ENCODE measurements at regions not wholly inside any gene's neighbourhood (a gene's known extent, or its start where the extent isn't known, plus 50 kb on each side); places are given as distances from the start of the nearest gene placed in this dataset.
"Not testable (repeated sequence)": the region's sequence is repeated elsewhere in the genome, so short reads cannot be mapped to it uniquely, and the experiment has no call there.

DNA sequence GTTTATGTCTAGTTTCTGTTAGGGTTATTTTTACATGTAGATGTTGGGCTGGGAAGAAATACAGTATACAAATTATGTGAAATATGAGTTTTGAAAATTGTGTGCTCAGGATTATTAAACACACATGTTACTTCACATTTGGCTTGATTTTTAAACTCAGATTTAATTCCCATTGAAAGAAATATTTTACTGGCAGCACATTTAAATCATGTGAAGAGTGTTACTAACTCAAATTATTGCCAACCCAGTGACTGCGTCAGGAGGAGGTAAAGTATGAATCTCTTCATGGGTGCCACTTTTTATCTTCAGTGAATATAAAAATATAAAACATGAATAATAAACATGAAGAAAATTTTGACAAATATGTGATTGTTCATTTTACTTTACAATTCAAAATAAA, 457.5 kb upstream of the CCDC179 start:
- H3K4me1 ChIP-seq = no peaks in the 10 kb centered on the region
- no peak overlapping the region for H3K4me3 ChIP-seq
- H3K9me3 Mint-ChIP-seq = peaks cover 20% of the 10 kb centered on the region
- no peak overlapping the region for H3K9ac ChIP-seq
- no peaks in the 10 kb centered on the region for H3F3A ChIP-seq (ENCODE audit: low read depth)
- TF ChIP-seq, protein P1, sequence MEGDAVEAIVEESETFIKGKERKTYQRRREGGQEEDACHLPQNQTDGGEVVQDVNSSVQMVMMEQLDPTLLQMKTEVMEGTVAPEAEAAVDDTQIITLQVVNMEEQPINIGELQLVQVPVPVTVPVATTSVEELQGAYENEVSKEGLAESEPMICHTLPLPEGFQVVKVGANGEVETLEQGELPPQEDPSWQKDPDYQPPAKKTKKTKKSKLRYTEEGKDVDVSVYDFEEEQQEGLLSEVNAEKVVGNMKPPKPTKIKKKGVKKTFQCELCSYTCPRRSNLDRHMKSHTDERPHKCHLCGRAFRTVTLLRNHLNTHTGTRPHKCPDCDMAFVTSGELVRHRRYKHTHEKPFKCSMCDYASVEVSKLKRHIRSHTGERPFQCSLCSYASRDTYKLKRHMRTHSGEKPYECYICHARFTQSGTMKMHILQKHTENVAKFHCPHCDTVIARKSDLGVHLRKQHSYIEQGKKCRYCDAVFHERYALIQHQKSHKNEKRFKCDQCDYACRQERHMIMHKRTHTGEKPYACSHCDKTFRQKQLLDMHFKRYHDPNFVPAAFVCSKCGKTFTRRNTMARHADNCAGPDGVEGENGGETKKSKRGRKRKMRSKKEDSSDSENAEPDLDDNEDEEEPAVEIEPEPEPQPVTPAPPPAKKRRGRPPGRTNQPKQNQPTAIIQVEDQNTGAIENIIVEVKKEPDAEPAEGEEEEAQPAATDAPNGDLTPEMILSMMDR (IDR thresholded peaks at IDR 0.05) = no peak
- TF ChIP-seq EZH2 (IDR thresholded peaks at IDR 0.05) (no peak), EZH2phosphoT487 (IDR thresholded peaks at IDR 0.05) (no peak)
- H3K9me3 ChIP-seq (ENCODE audit: low read depth) = no peaks in the 10 kb centered on the region
- H3K27ac ChIP-seq = no peak overlapping the region
- no peak for DNase-seq (ENCODE audit: low spot score)
- H3K27me3 ChIP-seq = no peaks in the 10 kb centered on the region
- peaks cover 2% of the 10 kb centered on the region for H3K36me3 Mint-ChIP-seq
- H2AFZ ChIP-seq (replicated peaks) = no peak overlapping the region
- peaks cover under 1% of the 10 kb centered on the region for H3K27me3 Mint-ChIP-seq (ENCODE audit: insufficient read depth, low read depth)
- H3K4me1 Mint-ChIP-seq = peaks cover 5% of the 10 kb centered on the region
- H4K20me1 ChIP-seq (ENCODE audit: low read depth) = no peaks in the 10 kb centered on the region
- no peak overlapping the region for H3K4me3 Mint-ChIP-seq
- no peak overlapping the region for H3K27ac Mint-ChIP-seq
- no peak overlapping the region for H3K4me2 ChIP-seq
- H3K36me3 ChIP-seq = no peaks in the 10 kb centered on the region
- H3K79me2 ChIP-seq (ENCODE audit: low read depth) = no peaks in the 10 kb centered on the region

DNA sequence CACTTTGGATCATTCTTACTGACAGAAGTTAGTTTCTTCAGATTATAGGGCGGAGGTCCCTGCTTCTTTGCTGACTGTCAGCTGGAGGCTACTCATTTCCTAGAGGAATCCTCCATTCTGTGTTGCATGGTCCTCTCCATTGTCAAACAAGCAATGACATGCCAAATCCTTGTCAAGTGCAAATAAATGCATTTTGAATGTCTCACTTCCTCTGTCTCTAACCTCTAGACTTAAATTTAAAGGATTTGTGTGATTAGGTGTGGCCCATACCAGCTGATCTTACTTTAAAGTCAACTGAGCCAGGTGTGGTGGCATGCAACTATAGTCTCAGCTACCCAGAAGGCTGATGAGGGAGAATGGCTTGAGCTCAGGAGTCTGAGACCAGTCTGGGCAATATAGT, 458.4 kb upstream of the CCDC179 start:
- Mint-ChIP-seq H3K4me3 (no peak overlapping the region), H3K36me3 (peaks cover 2% of the 10 kb centered on the region), H3K27me3 (ENCODE audit: insufficient read depth, low read depth) (peaks cover 2% of the 10 kb centered on the region), H3K4me1 (no peaks in the 10 kb centered on the region), H3K9me3 (peaks cover 24% of the 10 kb centered on the region), H3K27ac (no peak overlapping the region)
- TF ChIP-seq EZH2 (IDR thresholded peaks at IDR 0.05) (no peak), EZH2phosphoT487 (IDR thresholded peaks at IDR 0.05) (no peak)
- TF ChIP-seq, protein P1 (IDR thresholded peaks at IDR 0.05) = no peak
- Histone ChIP-seq H3K36me3 (no peaks in the 10 kb centered on the region), H3K4me2 (no peak overlapping the region), H3K9ac (no peak overlapping the region), H3K79me2 (ENCODE audit: low read depth) (no peaks in the 10 kb centered on the region), H4K20me1 (ENCODE audit: low read depth) (no peaks in the 10 kb centered on the region), H3F3A (ENCODE audit: low read depth) (no peaks in the 10 kb centered on the region), H3K4me3 (no peak overlapping the region), H3K27me3 (no peaks in the 10 kb centered on the region), H3K4me1 (no peaks in the 10 kb centered on the region), H3K27ac (no peak overlapping the region), H3K9me3 (ENCODE audit: low read depth) (no peaks in the 10 kb centered on the region), H2AFZ (replicated peaks) (no peak overlapping the region)
- no peak for DNase-seq (ENCODE audit: low spot score)

DNA sequence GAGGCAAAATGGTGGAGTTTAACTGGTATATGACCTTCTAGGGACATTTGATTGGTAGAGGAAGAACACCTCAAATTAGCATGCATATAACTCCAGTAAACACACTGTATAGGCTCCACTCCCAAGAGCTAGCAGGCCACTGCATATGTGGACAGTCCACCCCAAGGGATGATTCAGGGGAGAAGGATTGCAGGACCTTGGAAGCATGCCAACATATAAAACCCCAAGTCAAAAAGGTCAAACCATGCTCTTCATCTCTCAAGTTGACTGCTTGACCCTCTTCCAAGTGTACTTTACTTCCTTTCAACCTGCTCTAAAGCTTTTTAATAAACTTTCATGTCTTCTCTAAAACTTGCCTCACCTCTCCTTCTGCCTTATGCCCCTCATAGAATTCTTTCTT, 459.9 kb upstream of the CCDC179 start:
- Histone ChIP-seq H3K4me3 (no peak overlapping the region), H3K9me3 (ENCODE audit: low read depth) (no peaks in the 10 kb centered on the region), H4K20me1 (ENCODE audit: low read depth) (no peaks in the 10 kb centered on the region), H3K4me1 (no peaks in the 10 kb centered on the region), H3K9ac (no peak overlapping the region), H3K36me3 (no peaks in the 10 kb centered on the region), H3K79me2 (ENCODE audit: low read depth) (no peaks in the 10 kb centered on the region), H3K4me2 (no peak overlapping the region), H3K27me3 (no peaks in the 10 kb centered on the region), H3F3A (ENCODE audit: low read depth) (no peaks in the 10 kb centered on the region), H2AFZ (replicated peaks) (no peak overlapping the region), H3K27ac (no peak overlapping the region)
- Mint-ChIP-seq H3K27me3 (ENCODE audit: insufficient read depth, low read depth) (peaks cover 2% of the 10 kb centered on the region), H3K4me1 (no peaks in the 10 kb centered on the region), H3K9me3 (peaks cover 27% of the 10 kb centered on the region), H3K4me3 (no peak overlapping the region), H3K36me3 (peaks cover 2% of the 10 kb centered on the region), H3K27ac (no peak overlapping the region)
- DNase-seq (ENCODE audit: low spot score) = no peak
- TF ChIP-seq EZH2phosphoT487 (IDR thresholded peaks at IDR 0.05) (no peak), EZH2 (IDR thresholded peaks at IDR 0.05) (no peak)
- TF ChIP-seq, protein P1 (IDR thresholded peaks at IDR 0.05) = no peak

DNA sequence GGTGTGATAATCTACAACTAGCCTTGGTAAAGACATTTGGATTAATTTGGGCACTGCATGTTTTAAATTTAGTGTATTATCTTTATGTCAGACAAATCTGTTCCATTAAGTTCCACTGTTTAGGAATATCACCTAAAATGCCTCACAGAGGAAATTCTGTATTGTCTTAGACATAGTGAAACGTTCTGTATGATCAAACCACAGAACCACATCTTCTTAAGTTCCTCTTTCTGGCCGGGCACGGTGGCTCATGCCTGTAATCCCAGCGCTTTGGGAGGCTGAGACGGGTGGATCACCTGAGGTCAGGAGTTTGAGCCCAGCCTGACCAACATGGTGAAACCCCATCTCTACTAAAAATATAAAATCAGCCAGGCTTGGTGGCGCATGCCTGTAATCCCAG, 475.3 kb upstream of the CCDC179 start:
- not testable (repeated sequence) for H3K27me3 Mint-ChIP-seq (ENCODE audit: insufficient read depth, low read depth); H3K4me2 ChIP-seq; H3K9me3 ChIP-seq (ENCODE audit: low read depth); H3K9me3 Mint-ChIP-seq; H3K36me3 Mint-ChIP-seq; H3K79me2 ChIP-seq (ENCODE audit: low read depth); H3K36me3 ChIP-seq; H2AFZ ChIP-seq (replicated peaks); H3K4me3 Mint-ChIP-seq; H3F3A ChIP-seq (ENCODE audit: low read depth); H3K4me1 ChIP-seq; H3K27ac Mint-ChIP-seq; H3K27me3 ChIP-seq; H4K20me1 ChIP-seq (ENCODE audit: low read depth); H3K4me3 ChIP-seq; H3K27ac ChIP-seq; H3K9ac ChIP-seq; H3K4me1 Mint-ChIP-seq; DNase-seq (ENCODE audit: low spot score)

Measured in neural progenitor cell (in vitro differentiated cells).